K562 (cell line): ENCODE measurements at regions not wholly inside any gene's neighbourhood (a gene's known extent, or its start where the extent isn't known, plus 50 kb on each side); places are given as distances from the start of the nearest gene placed in this dataset.

Source experiments
- ATAC-seq: fragments of 200-7000 bp; cut with Tn5 transposase; 3 replicates; pipeline ENCODE4 v1.9.1; 2020; ENCODE audit warnings: moderate library complexity
- BruUV-seq: library from RNA; stranded (reverse); fragments of 400-500 nt; replicated peaks from 2 replicates; lab custom pipeline; 2021; lab: Mats Ljungman, UMichigan
- CTCF ChIA-PET: fragments of 300-600 bp; formaldehyde crosslinking; extraction: SDS; loops from one replicate; lab custom pipeline; 2021; ENCODE audit warnings: low intra/inter-chr PET ratio; lab: Yijun Ruan, JAX
- POLR2A ChIA-PET: fragments of 300-600, 350-650 bp; sonication (Branson Sonifier 250); formaldehyde crosslinking; extraction: SDS; loops from one replicate; lab custom pipeline; 2021; ENCODE audit warnings: antibody characterized with exemption, inconsistent platforms; lab: Yijun Ruan, JAX
- DNase-seq, 4 experiments: peaks; one replicate each; pipeline versions ENCODE4 v3.0.0 to v3.0.0-alpha.2; 2011 to 2018; ENCODE audit warnings: low spot score in 3 of 4, mixed read lengths in 3 of 4; ENCODE audit errors: extremely low read depth in 1 of 4
- FAIRE-seq: peaks from 2 replicates; lab custom pipeline; 2011; peaks lifted over from hg19 to GRCh38; lab: Jason Lieb, UNC
- H2AFZ ChIP-seq: 2 replicates; pipeline ENCODE4 v1.6.0; 2011; ENCODE audit warnings: low read depth, low read length, control low read depth, inconsistent platforms
- H3K27ac ChIP-seq: fragments of 200-600 bp; 3 replicates; pipeline ENCODE4 v1.8.0; 2011; ENCODE audit warnings: low read depth, mild to moderate bottlenecking, control low read depth, inconsistent platforms, low read length, moderate library complexity, mixed read lengths; ENCODE audit errors: extremely low read depth
- H3K27me3 ChIP-seq, 2 experiments: fragments of 300-600 bp in 1 of 2; 2 replicates in 1 of 2; 3 replicates in 1 of 2; pipeline versions ENCODE4 v1.6.0 to v1.8.0; 2011; ENCODE audit warnings: inconsistent platforms in 2 of 2, low read length in 2 of 2, mild to moderate bottlenecking in 1 of 2, mixed read lengths in 1 of 2, moderate library complexity in 1 of 2; ENCODE audit not compliant: control insufficient read depth in 2 of 2, insufficient read depth in 2 of 2
- H3K36me3 ChIP-seq: fragments of 300-600 bp; 3 replicates; pipeline ENCODE4 v1.8.0; 2011; ENCODE audit warnings: mild to moderate bottlenecking, low read length, inconsistent platforms; ENCODE audit not compliant: control insufficient read depth, insufficient read depth
- H3K4me1 ChIP-seq, 2 experiments: fragments of 200-600 bp in 1 of 2; replicated peaks in 1 of 2; 2 replicates in 1 of 2; 3 replicates in 1 of 2; pipeline versions ENCODE4 v1.5.1 to v1.8.0; 2011; ENCODE audit warnings: inconsistent platforms in 2 of 2, low read length in 2 of 2, mild to moderate bottlenecking in 1 of 2, mixed read lengths in 1 of 2, moderate library complexity in 1 of 2; ENCODE audit not compliant: control insufficient read depth in 2 of 2, insufficient read depth in 2 of 2
- H3K4me2 ChIP-seq: 2 replicates; pipeline ENCODE4 v1.6.1; 2011; ENCODE audit warnings: low read length, control low read depth, inconsistent platforms, mixed read lengths; ENCODE audit not compliant: insufficient read depth
- H3K4me3 ChIP-seq: fragments of 200-600 bp; sonication (generic), shearing (Covaris generic); 2 replicates; pipeline ENCODE4 v1.5.1; 2016; ENCODE audit warnings: control low read depth, inconsistent platforms
- H3K79me2 ChIP-seq: fragments of 200-600 bp; 3 replicates; pipeline ENCODE4 v1.8.0; 2011; ENCODE audit warnings: low read length, inconsistent platforms; ENCODE audit not compliant: control insufficient read depth, insufficient read depth
- H3K9ac ChIP-seq, 2 experiments: 2 replicates each; pipeline versions ENCODE4 v1.6.0 to v1.6.1; 2011; ENCODE audit warnings: low read depth in 2 of 2, low read length in 2 of 2, control low read depth in 1 of 2, inconsistent platforms in 1 of 2, mild to moderate bottlenecking in 1 of 2, mixed read lengths in 1 of 2; ENCODE audit not compliant: insufficient read depth in 1 of 2
- H3K9me1 ChIP-seq: one replicate; pipeline ENCODE4 v1.6.0; 2011; ENCODE audit warnings: inconsistent platforms, mild to moderate bottlenecking, low read length, moderate library complexity; ENCODE audit not compliant: control insufficient read depth, insufficient read depth
- H3K9me3 ChIP-seq: replicated peaks from 2 replicates; pipeline ENCODE4 v1.5.1; 2011; ENCODE audit warnings: low read depth, low read length, inconsistent platforms; ENCODE audit not compliant: control insufficient read depth, insufficient read depth
- H4K20me1 ChIP-seq: replicated peaks from 2 replicates; pipeline ENCODE4 v1.6.1; 2011; ENCODE audit warnings: low read length, inconsistent platforms, mixed read lengths; ENCODE audit not compliant: control insufficient read depth, insufficient read depth
- EZH2 ChIP-seq: IDR thresholded peaks from 2 replicates; pipeline ENCODE4 v1.6.1; 2012; ENCODE audit warnings: low read depth, mild to moderate bottlenecking, inconsistent platforms, low read length, borderline replicate concordance
- IFI16 ChIP-seq: fragments of 250-450 bp; sonication (Bioruptor Pico); IDR thresholded peaks from 2 replicates; pipeline ENCODE4 v2.1.2; 2022; ENCODE audit warnings: mild to moderate bottlenecking, inconsistent platforms
- KHSRP ChIP-seq: fragments of 450-650 bp; IDR thresholded peaks from 2 replicates; pipeline ENCODE4 v1.6.1; 2017
- MBD2 ChIP-seq: sonication (generic); IDR thresholded peaks from 2 replicates; pipeline ENCODE4 v1.6.1; 2016; ENCODE audit warnings: low read depth, borderline replicate concordance
- NCOA2 ChIP-seq, 2 experiments: fragments of 450-650 bp; IDR thresholded peaks; 2 replicates each; pipeline ENCODE4 v1.6.1; 2018; ENCODE audit warnings: mild to moderate bottlenecking in 2 of 2, moderate library complexity in 1 of 2; ENCODE audit not compliant: partially characterized antibody in 2 of 2
- NELFE ChIP-seq: IDR thresholded peaks from 2 replicates; pipeline ENCODE4 v1.6.1; 2011; ENCODE audit warnings: mild to moderate bottlenecking; ENCODE audit not compliant: insufficient read depth, insufficient read length
- POLR2B ChIP-seq: fragments of 450-650 bp; IDR thresholded peaks from 2 replicates; pipeline ENCODE4 v1.6.1; 2018; ENCODE audit warnings: low read depth; ENCODE audit not compliant: partially characterized antibody
- SIN3B ChIP-seq: fragments of 450-650 bp; IDR thresholded peaks from 2 replicates; pipeline ENCODE4 v1.6.1; 2017; ENCODE audit warnings: low read depth, mild to moderate bottlenecking, moderate library complexity
- SOX6 ChIP-seq: fragments of 450-650 bp; IDR thresholded peaks from 2 replicates; pipeline ENCODE4 v1.6.1; 2014; ENCODE audit warnings: mild to moderate bottlenecking
- STAT5B ChIP-seq: fragments of 250-450 bp; sonication (Bioruptor Pico); IDR thresholded peaks from 2 replicates; pipeline ENCODE4 v1.8.0; 2021; ENCODE audit warnings: mild to moderate bottlenecking, inconsistent platforms
- SUPT5H ChIP-seq: fragments of 450-650 bp; IDR thresholded peaks from 2 replicates; pipeline ENCODE4 v1.6.1; 2016
- TBL1XR1 ChIP-seq, 2 experiments: IDR thresholded peaks; 2 replicates each; pipeline ENCODE4 v1.6.1; 2012; ENCODE audit warnings: improper control_type of control experiment in 2 of 2, low read length in 2 of 2, mild to moderate bottlenecking in 1 of 2
- ZBTB1 ChIP-seq: sonication (generic); formaldehyde crosslinking; IDR thresholded peaks from 2 replicates; pipeline ENCODE4 v1.8.1; 2023; ENCODE audit warnings: missing genetic modification reagents, low read depth, mild to moderate bottlenecking, borderline replicate concordance
- ZC3H4 ChIP-seq: sonication (generic); formaldehyde crosslinking; IDR thresholded peaks from 2 replicates; pipeline ENCODE4 v1.9.0; 2021; ENCODE audit warnings: missing genetic modification reagents, borderline replicate concordance
- ZNF436 ChIP-seq: fragments of 250-450, 450-650 bp; sonication (Bioruptor Pico); formaldehyde crosslinking; IDR thresholded peaks from 2 replicates; pipeline ENCODE4 v1.7.0; 2020; ENCODE audit warnings: mild to moderate bottlenecking
- ZNF586 ChIP-seq: fragments of 450-650 bp; formaldehyde crosslinking; conservative IDR thresholded peaks from 2 replicates; pipeline ENCODE4 v1.4.0; 2020; ENCODE audit warnings: mild to moderate bottlenecking, moderate library complexity
- ZNF780A ChIP-seq: fragments of 250-450 bp; sonication (Bioruptor Pico); IDR thresholded peaks from 2 replicates; pipeline ENCODE4 v1.5.0; 2021; ENCODE audit warnings: mild to moderate bottlenecking
- WGBS: fragments of 100-300 bp; shearing (Covaris generic); methylation state at CpG from one replicate; pipeline ENCODE4 v1.1.6; 2016; ENCODE audit warnings: low coverage, mixed read lengths; ENCODE audit not compliant: insufficient coverage; ENCODE audit errors: missing lambda C conversion rate; 5-methylcytosine and 5-hydroxymethylcytosine counted together
- in situ Hi-C: fragments of 300-500 bp; cut with MboI; formaldehyde crosslinking; loops from 4 replicates; pipeline ENCODE4 v1.15.0; 2018; ENCODE audit warnings: inconsistent platforms, mixed read lengths
- intact Hi-C: fragments of 100-400 bp; cut with micrococcal nuclease; formaldehyde crosslinking; loops from 2 replicates; pipeline ENCODE4 v1.14.2; 2022
- TF ChIP-seq, protein P1 (sequence below): sonication (generic); formaldehyde crosslinking; IDR thresholded peaks from 2 replicates; pipeline ENCODE4 v1.8.0; 2022; ENCODE audit warnings: mild to moderate bottlenecking, missing genetic modification reagents
- TF ChIP-seq, protein P2 (sequence below): IDR thresholded peaks from 2 replicates; pipeline ENCODE4 v1.6.1; 2014; ENCODE audit warnings: antibody characterized with exemption

DNA sequence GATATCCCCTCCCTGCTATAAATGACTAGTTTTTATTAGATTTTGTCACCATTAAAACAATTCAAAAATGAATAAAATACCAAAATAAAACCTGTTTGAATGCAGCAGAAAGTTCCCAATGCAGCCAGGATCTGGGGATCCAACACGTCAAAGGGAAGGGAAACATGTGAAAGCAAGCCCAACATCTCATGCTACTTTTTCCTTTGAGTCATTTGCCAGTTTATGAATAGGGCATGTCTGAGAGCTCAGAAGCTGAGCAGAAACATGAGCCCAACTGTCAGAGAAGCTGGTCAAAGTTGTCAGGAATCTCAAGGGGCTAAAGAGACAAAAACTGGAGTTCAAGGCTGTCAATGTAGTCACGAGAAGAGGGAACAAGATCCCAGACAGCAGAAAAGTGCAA, 526.4 kb downstream of the KLF5 start:
- in situ Hi-C loops, result no loop called here
- no TSS peak for BruUV-seq

More for the DNA sequence above, 526.4 kb downstream of the KLF5 start:
- Histone ChIP-seq H3K27me3 (no peaks in the 10 kb centered on the region), H4K20me1 (no peaks in the 10 kb centered on the region), H3K36me3 (no peaks in the 10 kb centered on the region), H3K79me2 (no peaks in the 10 kb centered on the region), H3K9me3 (no peaks in the 10 kb centered on the region), H3K4me1 (no peaks in the 10 kb centered on the region)
- DNase-seq (no peak), ATAC-seq (no peak)
- WGBS, result 0% methylated on average over 2 of the region's 2 CpGs
- CTCF ChIA-PET, result no interaction called here
- intact Hi-C loops, result no loop called here
- TF ChIP-seq ZNF436 (no peak), MBD2 (no peak), TBL1XR1 (IDR thresholded peaks at IDR 0.05; ENCODE audit: low read length in 2 of 2) (no peak), SOX6 (no peak), KHSRP (no peak), POLR2B (no peak), ZC3H4 (CRISPR knock-in tag) (no peak), STAT5B (CRISPR knock-in tag) (no peak), ZBTB1 (CRISPR knock-in tag) (no peak), NELFE (no peak), IFI16 (CRISPR knock-in tag) (no peak), SUPT5H (no peak), SIN3B (no peak), NCOA2 (IDR thresholded peaks at IDR 0.05; ENCODE audit: partially characterized antibody in 2 of 2) (no peak), ZNF780A (CRISPR knock-in tag) (no peak), EZH2 (no peak), ZNF586 (no peak)
- TF ChIP-seq, protein P1, sequence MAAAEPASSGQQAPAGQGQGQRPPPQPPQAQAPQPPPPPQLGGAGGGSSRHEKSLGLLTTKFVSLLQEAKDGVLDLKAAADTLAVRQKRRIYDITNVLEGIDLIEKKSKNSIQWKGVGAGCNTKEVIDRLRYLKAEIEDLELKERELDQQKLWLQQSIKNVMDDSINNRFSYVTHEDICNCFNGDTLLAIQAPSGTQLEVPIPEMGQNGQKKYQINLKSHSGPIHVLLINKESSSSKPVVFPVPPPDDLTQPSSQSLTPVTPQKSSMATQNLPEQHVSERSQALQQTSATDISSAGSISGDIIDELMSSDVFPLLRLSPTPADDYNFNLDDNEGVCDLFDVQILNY (CRISPR knock-in tag), result no peak
- TF ChIP-seq, protein P2, sequence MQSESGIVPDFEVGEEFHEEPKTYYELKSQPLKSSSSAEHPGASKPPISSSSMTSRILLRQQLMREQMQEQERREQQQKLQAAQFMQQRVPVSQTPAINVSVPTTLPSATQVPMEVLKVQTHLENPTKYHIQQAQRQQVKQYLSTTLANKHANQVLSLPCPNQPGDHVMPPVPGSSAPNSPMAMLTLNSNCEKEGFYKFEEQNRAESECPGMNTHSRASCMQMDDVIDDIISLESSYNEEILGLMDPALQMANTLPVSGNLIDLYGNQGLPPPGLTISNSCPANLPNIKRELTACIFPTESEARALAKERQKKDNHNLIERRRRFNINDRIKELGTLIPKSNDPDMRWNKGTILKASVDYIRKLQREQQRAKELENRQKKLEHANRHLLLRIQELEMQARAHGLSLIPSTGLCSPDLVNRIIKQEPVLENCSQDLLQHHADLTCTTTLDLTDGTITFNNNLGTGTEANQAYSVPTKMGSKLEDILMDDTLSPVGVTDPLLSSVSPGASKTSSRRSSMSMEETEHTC, result no peak
- TF ChIP-seq, all 486 proteins: peak for 0
- FAIRE-seq, result no peak
- no peaks in the 10 kb centered on the region for H3K9me1 ChIP-seq
- POLR2A ChIA-PET, result interaction anchor here (0.8 kb wide), 1 partner anchor 665 kb away, joined by 5 read pairs; no protein-coding TSS in a partner anchor
- H3K4me3 ChIP-seq, result no peak overlapping the region
- H2AFZ ChIP-seq, result no peak overlapping the region
- H3K4me2 ChIP-seq, result no peak overlapping the region
- no peak overlapping the region for H3K9ac ChIP-seq
- no peak overlapping the region for H3K27ac ChIP-seq
